GM12891 (cell line): ENCODE measurements at regions not wholly inside any gene's neighbourhood (a gene's known extent, or its start where the extent isn't known, plus 50 kb on each side); places are given as distances from the start of the nearest gene placed in this dataset.

Source experiments
- PAX5 ChIP-seq: IDR thresholded peaks from 2 replicates; pipeline ENCODE4 v1.6.1; 2011; ENCODE audit warnings: low read length, moderate library complexity, mild to moderate bottlenecking; ENCODE audit not compliant: insufficient read depth, severe bottlenecking
- POLR2A ChIP-seq: IDR thresholded peaks from 2 replicates; pipeline ENCODE4 v1.6.1; 2011; ENCODE audit warnings: low read depth, low read length, control low read depth
- POLR2AphosphoS5 ChIP-seq: IDR thresholded peaks from 2 replicates; pipeline ENCODE4 v1.6.1; 2011; ENCODE audit warnings: low read depth, low read length, control low read depth
- TAF1 ChIP-seq: IDR thresholded peaks from 2 replicates; pipeline ENCODE4 v1.6.1; 2011; ENCODE audit warnings: low read depth, low read length, control low read depth

DNA sequence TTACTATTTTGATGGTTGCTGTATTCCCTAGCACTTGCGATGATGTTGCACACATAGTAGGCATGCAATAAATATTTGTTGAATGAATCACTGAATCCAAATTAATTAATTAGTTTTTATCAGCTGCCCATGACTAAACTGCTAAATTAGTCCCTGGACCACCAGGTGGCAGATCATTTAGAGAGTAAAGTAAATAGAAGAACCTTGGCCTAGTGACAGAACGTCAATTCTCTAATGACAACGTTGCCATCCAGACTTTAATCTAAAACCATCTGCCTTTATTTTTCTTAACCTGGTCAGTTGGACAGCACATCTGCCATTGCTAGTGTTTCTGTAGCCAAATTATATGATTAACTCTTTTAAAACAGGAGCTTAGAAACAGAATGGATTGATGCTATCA lies 457.5 kb downstream of the KIF4B start:
- TF ChIP-seq POLR2AphosphoS5 (no peak), TAF1 (no peak), PAX5 (no peak), POLR2A (no peak)
